Caki2 (cell line): ENCODE measurements at regions not wholly inside any gene's neighbourhood (a gene's known extent, or its start where the extent isn't known, plus 50 kb on each side); places are given as distances from the start of the nearest gene placed in this dataset.

Source experiments
- DNase-seq: peaks from one replicate; pipeline ENCODE4 v3.0.0-alpha.2; 2015; ENCODE audit warnings: low read depth
- in situ Hi-C: cut with HindIII; loops from 2 replicates; pipeline ENCODE4 v1.10.0; 2016; ENCODE audit warnings: low sequenced_read_pairs, low pct_unique_long_range_greater_than_20kb, mixed read lengths

DNA sequence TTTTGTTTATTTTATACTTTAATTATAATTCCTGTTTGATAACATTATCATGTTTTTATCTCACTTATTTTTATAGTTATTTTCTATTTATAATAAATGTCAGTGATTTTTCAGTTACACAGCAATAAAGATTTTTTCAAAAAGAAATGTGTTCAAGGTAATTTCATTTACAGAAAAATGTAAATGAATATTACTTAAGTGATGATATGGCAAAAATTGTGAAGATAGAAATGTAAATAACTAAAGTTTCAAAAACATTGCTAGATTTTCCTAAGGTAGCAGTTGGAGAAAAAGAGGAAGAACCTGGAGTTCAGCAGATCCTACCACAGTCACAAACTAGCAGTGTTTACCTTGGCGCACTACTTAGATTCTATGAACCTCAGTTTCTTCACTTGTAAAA, 202.6 kb downstream of the RFPL4B start:
- no peak for DNase-seq
- in situ Hi-C loops, result no loop called here

DNA sequence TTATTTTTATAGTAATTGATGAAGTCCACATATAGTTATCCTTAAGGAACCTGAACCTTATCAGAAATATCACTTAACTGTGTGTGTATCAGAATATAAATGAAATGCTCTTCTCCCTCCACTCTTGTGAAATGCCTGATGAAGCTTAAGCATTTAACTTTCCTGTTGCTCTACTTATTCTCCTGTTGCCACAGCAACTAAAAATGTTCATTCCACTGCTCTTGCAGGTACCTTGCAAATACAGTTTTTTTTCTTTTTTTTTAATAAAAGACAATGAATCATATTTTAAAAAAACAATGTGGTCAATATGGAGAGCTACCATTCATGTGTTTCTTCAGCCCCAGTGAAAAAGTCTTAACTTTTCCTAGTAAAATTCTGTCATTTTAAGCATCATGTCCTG, 210.3 kb downstream of the RFPL4B start:
- in situ Hi-C loops, result no loop called here
- DNase-seq, result no peak

DNA sequence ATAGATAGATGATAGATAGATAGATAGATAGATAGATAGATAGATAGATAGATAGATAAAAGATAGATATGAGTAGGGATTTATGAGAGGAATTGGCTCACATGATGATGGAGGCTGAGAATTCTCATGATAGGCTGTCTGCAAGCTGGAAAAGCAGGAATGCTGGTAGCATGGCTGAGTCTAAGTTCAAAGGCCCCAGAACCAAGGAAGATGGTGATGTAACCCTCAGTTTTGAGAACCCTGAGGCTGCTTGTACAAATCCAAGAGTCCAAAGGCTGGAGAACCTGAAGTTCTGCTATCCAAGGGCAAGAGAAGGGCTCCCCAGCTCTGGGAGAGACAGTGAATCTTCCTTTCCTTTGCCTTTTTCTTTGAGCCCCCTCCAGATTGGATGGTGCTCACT, 210.8 kb downstream of the RFPL4B start:
- in situ Hi-C loops, result no loop called here
- DNase-seq, result no peak

DNA sequence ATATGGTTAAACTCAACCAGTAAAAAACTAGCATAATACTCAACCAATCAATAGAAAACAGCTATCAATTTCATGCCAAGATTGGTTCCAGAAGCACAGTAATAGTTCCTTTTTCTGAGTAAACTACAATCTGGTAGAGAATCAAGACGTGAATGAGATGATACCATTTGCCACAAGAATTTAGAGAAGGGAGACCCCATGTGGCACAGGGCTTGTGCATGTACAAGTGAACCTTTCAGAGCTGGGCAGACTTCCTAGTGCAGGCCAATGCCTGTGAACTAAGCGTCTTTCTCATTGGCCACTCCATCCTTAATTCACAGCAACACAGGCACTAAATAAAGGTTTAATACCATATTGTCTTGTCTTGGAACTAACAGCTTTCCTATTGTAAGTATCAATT, 213.5 kb downstream of the RFPL4B start:
- in situ Hi-C loops, result no loop called here
- no peak for DNase-seq

DNA sequence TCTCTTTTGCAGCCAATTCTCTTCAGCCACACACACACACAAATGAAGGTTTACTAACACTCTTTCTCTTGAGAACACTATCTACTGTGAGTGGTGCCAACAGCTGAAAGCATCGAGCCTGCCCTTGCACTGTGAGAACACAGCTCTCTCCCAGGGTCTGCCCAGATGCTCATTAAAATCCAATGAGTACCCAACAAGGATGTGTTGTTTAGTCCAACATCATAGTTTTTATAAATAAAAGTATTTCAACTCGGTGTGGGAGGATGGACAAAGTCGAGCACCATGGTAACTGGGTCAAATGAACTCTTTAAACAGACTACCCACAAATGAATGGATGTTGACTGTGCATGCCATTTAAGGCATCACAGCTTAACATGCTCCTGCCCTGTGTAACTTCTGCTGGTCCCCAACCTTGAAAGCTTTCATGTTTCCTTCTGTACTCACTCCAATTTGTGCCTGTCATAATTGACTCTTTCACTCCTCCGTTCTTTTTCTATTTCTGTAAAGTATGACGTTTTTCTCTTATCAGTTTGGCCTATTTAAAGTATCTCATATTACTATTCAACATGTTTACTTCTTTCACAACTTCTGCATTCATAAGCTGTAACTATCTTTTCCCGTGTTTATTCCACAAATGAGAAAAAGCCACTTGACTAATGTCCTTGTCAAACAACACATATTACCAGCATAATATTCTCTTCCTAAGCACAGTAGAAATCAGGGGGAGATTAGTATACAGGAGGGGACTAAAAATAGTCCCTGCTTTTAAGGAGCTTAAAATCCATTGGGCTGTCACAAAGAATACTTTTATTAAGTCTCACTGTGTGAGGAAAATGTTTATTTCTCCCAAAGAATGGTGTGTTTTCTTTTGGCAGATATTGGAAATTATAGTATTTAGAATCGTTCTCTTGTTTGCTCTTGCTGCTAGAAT, 215.4 kb downstream of the RFPL4B start:
- in situ Hi-C loops, result no loop called here
- DNase-seq, result no peak

DNA sequence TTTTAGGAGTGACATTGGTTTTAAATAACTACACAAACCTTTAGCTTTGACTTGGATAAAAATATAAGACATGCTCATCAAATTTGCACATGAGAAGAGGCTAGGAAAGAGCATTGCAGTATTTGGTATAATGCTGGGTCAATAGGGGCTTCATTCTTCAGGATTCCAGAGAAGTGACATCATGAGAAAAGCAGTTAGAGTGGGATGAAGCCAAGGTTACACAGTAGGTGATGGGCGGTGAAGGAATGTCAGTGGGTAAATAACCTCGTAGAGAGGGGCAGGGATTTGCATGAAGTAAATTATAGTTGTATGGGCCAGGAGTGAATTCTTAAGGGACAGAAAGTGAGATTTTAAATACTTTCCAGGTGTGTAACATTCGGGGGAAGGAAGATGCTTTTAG, 216.2 kb downstream of the RFPL4B start:
- DNase-seq, result peak; percentile 17
- in situ Hi-C loops, result no loop called here

DNA sequence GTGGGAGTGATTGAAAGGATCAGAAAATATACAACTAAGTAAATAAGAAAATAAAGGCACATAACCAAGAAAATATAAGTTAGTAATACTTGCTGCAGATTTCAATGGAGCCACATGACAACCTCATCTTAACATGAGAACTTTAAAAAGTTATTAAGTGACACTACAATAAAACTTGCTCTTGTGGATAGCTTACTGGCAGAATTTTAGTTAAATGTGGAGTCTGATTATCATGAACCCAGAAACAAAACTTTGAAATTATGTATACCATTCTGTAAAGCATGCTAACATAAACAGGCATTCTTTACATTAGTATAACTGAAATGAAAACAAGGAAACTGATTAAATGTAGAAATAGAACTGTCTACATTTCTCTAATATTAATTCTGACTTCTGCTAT, 220.9 kb downstream of the RFPL4B start:
- in situ Hi-C loops, result no loop called here
- no peak for DNase-seq

DNA sequence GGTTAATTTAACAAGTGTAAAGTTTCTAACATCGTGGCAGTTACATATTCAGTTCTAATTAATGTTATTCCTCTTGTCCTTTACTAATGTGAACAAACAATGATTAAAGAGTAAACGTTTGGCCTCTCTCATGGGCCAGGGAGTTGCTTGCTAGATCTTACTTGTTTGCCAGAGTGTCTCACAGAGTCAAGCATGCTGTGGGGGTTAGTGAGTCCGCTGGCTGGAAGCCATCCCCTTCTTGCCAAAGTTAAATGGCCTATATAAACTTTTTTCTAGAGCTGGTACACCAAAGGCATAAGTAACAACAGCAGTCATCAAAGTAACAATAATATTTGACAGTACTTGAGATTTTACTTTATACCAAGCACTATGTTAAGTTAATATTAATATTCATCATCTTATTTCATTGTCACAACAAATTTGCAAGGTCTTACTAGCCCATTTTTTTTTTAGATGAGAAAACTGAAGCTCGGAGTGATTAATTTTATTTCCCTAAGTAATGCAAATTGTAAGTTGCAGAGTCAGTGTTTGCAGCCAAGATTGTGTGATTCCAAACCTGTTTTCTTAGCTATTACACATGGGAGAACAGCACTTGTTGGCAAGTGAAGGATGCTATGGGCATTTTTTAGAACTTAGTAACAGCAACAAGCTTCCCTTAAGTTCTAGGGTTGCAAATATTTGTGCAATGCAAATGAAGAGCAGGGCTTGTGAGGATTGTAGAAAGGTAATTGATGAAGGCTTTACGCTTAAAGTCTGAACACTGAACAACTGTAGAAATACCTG, 224.5 kb downstream of the RFPL4B start:
- DNase-seq, result no peak
- in situ Hi-C loops, result no loop called here

DNA sequence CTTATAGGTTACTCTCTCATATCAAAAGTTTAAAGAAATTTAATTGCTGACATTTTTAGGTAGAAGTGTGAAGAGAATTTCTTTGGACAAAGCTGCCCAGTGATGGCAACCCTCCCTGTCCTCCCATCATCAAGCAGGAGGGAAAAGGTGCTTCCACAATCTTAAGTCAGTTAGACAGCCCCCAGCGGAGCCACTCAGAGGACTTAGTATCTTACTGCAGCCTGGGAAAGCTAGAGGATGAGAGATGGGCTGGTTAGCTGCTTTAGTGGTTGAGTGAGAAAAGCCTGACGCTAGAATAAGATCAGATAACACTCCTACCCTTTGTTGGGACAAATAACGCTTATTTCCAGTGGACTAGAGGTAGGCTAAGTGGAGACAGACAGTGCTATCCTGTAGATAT, 227.1 kb downstream of the RFPL4B start:
- DNase-seq, result no peak
- in situ Hi-C loops, result no loop called here

DNA sequence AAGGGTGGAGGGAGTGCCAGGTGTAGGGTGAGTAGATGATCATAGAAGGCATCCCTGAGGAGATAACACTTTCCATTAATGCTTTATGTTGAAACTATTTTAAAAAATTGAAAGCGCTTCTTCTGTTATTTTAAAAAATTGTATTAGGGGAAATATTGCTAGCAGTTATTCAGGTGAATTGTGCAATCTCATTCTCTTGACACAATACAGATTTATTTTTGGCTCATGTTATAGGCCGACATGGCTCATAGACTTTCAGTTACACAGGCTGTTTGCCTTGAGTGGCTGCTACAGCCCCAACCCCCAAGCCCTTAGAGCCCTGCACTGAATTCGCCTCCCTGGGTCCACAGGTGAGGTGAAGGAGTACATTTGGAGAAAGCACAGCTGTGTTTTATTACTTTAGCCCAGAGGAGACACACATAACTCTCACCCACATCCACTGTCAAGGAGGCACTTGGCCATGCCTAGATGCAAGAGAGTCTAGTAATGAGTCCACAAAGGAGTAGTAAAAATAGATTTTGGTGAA, 228.2 kb downstream of the RFPL4B start:
- DNase-seq, result no peak
- in situ Hi-C loops, result no loop called here

DNA sequence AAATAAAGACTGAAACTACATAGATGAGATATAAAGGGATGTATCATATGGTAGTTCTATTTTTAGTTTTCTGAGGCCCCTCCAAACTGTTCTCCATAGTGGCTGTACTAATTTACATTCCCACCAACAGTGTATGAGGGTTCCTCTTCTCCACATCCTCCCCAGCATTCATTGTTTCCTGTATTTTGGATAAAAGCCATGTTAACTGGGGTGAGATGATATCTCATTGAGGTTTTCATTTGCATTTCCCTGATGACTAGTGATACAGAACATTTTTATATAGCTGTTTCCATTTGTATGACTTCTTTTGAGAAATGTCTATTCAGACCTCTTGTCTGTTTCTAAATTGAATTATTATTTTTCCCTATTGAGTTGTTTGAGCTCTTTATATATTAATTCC, 229.3 kb downstream of the RFPL4B start:
- in situ Hi-C loops, result no loop called here
- DNase-seq, result no peak

DNA sequence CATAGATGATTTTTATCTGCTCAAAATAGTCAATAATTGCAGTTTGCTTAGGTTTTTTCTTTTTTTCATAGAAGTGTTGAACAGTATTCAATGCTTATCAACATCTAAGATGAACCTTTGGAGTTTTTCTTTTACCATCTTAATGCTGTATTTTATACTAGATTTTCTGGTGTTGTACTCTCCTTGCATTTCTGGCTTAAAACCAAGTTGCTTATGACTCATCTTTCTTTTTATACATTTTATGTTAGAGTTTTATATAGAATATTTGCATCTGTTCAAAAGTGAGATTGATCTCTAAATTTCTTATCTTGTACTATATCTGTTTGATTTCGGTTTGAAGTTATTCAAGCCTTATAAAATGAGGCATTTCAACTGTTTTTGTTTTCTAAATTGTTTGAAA, 232.5 kb downstream of the RFPL4B start:
- in situ Hi-C loops, result no loop called here
- no peak for DNase-seq

DNA sequence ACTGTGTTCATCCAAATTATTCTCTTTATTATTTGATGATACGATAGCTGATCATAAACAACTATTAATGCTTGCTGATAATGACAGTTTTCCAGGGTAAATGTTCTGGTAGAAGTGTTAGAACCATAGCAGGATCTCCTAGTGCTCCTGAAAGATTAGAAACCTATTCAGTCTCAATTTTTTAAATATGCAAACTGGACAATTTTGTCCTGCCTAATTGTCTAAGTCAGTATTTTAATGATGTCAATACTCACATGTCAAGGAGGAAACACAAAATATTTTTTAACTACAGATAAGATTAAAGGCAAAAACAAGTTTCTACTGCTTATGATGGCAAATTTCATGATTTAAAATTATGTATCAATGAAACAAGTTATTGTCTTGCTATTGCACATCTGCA, 233.9 kb downstream of the RFPL4B start:
- in situ Hi-C loops, result no loop called here
- DNase-seq, result no peak

DNA sequence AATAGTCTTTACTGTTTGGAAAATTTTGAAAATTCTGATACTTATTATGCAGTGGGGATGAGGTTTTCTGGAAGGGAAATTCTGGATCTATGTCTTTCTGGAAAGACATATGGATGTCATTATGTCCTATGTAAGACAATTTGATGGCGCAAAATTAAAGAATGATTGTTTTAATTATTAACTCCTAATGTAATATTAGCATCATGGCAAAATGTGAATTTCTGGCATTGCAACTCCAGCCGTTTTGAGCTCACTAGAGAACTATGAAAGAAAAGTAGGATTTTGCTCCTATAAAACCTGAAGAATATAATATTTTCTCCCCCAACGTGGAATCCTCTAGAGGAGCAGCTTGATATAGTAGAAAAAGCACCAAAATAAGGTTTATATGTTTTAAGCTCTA, 243.2 kb downstream of the RFPL4B start:
- in situ Hi-C loops, result no loop called here
- no peak for DNase-seq

DNA sequence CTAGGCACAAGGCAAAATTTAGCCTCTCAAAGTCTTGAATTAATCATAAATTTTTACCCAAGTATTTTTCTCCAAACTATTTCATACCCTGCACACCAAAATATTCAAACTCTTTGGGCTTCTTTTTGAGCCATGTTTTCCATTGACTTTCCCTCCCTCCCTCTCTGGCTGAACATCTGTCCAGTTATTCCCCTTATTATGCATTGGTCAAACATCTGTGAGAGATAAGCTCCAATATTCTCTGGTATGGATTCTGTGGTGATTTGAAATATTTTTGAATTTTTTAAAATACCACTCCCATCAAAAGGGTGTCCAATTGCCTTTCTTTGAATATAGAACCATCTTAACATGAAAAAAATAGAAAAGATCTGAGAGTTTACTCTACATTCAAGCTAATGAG, 244.2 kb downstream of the RFPL4B start:
- no peak for DNase-seq

DNA sequence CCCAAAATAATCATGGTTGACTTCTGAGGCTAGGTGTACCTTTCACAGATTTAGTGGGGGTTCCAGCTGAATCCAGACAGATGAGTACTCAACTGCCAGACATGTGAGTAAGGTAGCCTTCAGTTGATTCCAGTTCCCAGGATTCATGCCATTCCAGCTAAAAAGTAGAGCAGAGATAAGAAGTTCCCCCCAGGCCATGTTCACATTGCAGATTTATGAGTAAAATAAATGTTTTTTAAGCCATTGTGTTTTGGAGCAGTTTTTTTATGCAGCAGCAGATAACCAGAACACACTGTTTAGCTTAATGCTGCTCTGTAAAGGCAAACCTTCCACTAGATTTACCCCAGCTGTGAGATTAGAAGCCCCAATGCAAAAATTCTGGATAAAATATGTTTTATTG, 245.0 kb downstream of the RFPL4B start:
- in situ Hi-C loops, result no loop called here
- DNase-seq, result no peak

More for the DNA sequence above, 244.2 kb downstream of the RFPL4B start:
- in situ Hi-C loops, result no loop called here

DNA sequence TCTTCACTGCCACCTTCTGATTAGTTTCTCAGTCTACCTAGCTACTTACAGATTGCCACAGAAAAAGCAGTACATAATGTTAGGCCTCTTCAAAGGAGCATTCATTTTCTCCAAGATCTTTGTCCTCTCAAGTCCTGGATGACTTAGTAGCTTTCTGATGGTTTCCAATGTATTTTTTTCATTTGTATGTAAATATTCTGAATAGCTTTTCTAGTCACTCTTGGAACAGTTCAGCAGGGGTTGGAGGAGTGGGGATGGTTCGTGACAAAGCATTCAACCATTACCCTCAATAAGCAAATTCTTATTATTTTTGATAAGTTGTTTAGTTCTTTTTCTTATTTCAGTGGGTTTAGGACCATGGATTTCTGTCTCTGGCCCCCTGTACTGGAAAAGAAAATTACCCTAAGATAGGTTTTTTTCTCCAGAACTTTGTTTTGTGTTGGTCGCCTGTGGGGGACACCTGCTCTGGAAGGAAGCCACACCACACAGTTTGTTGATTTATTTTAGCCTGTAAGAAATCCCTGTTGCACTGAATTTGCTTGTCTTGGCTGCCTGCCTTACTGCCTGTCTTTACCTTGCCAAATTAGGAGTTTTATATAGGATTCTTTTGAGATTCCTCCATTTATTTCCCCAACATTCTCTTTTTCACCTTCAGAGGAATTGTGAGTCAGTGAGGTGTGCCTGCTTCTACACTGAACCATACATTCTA, 247.9 kb downstream of the RFPL4B start:
- no peak for DNase-seq
- in situ Hi-C loops, result no loop called here

DNA sequence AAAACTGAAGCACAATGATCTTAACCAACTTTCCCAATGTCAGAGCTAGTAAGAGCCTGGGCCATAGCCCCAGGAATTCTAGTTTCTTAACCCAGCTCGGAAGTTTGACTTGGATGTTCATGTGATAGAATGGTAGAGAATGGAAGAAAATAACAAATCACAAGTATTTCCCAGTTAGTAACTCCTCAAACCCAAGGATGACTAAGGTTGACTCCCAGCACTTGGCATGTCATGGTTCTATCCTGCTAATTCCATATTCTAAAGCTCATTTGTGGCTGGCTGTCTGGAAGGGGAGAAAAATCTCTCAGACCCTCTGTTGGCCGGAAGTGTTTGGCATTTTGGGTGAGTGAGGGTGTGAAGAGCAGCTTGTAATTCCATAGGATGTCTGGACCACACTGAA, 248.7 kb downstream of the RFPL4B start:
- DNase-seq, result no peak
- in situ Hi-C loops, result no loop called here

DNA sequence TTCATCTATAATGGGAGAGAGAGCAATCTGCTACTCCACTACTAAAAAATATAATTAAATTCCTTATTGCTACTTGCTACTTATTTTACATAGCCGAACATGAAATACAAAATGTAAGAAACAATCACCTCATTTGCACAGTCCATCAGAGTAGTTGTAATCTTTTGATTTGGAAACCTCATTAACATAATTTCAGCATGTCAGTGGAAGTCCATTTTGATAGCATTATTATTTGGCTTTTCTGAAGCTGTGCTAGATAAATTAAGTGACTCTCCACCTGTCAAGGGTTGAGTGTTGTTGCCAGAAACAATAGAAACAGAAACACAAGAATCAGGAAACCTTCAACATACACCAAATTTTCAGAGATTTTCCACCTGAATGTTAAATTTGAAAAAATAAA, 250.0 kb downstream of the RFPL4B start:
- in situ Hi-C loops, result no loop called here
- no peak for DNase-seq
